AG09309 (cell line): ENCODE measurements at regions not wholly inside any gene's neighbourhood (a gene's known extent, or its start where the extent isn't known, plus 50 kb on each side); places are given as distances from the start of the nearest gene placed in this dataset.

Experiments
- DNase-seq: peaks from one replicate; pipeline ENCODE4 v3.0.0-alpha.2; 2010; ENCODE audit warnings: low read depth
- H3K4me3 ChIP-seq: 2 replicates; pipeline ENCODE4 v1.5.1; 2011; ENCODE audit warnings: mild to moderate bottlenecking, low read depth, low read length, moderate library complexity; ENCODE audit not compliant: control insufficient read depth
- CTCF ChIP-seq: IDR thresholded peaks from 2 replicates; pipeline ENCODE4 v1.5.1; 2011; ENCODE audit warnings: mild to moderate bottlenecking, low read depth, low read length, inconsistent platforms; ENCODE audit not compliant: insufficient read depth, control insufficient read depth; ENCODE audit errors: missing control alignments

- no peak overlapping the region for H3K4me3 ChIP-seq
- DNase-seq: no peak
- no peak for TF ChIP-seq CTCF
Measured at GRCh38 chr11:38173676-38174075, 1575.6 kb upstream of the RAG2 start.

DNA sequence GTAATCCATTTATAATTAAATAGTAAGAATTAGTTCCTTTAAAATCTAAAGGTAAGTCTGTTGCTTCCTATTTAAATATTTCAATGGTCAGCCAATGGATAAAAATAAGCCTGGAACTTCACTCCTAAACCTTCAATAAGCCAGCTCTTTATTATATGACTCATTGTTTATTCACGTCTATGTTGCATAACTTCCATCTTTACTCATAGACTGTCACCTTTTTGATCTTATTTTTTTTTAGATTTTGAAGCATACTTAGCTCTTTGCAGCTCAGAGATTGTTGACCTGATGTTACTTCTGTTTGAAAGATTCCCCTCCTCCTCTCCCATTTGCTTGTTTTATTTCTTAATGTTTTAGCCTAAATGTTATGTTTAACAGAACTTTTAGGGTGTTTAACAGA lies 1571.2 kb upstream of the RAG2 start:
- no peak for TF ChIP-seq CTCF
- no peak overlapping the region for H3K4me3 ChIP-seq
- DNase-seq: no peak

DNA sequence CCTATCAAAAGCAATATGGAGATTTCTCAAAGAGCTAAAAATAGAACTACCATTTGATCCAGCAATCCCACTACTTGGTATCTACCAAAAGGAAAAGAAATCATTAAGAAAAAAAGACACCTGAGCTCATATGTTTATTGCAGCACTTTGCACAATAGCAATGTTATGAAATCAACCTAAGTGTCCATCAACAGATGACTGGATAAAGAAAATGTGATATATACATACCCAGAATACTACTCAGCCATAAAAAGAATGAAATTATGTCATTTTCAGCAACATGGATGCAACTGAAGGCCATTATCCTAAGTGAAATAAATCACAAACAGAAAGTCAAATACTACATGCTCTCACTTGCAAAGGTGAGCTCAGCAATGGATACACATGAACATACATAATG lies 1565.5 kb upstream of the RAG2 start:
- DNase-seq: no peak
- no peak overlapping the region for H3K4me3 ChIP-seq
- TF ChIP-seq CTCF: no peak

GRCh38 chr11:38160433-38160832 lies 1562.4 kb upstream of the RAG2 start:
- no peak for DNase-seq
- TF ChIP-seq CTCF: no peak
- H3K4me3 ChIP-seq: no peak overlapping the region

DNA sequence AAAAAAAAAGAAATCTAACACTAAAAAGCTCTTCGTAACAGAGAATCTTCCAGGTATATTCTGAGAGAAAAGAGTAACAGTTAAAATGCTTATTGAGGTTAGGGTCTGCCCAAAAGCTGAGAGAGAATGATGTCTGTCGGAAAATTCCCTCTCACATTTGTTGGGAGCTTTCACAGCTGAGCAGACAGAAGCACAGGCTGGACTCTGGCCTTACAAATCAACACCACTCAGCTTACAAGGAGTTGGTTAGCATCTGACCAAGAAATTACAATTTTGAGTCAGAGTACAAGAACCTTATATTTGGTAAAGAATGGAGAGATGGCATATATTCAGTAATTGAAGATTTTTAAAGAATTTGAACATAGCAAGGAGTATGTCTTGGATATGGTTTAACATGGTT lies 1561.0 kb upstream of the RAG2 start:
- DNase-seq: no peak
- TF ChIP-seq CTCF: no peak
- H3K4me3 ChIP-seq: no peak overlapping the region

GRCh38 chr11:38156495-38157146 lies 1558.6 kb upstream of the RAG2 start:
- TF ChIP-seq CTCF: no peak
- no peak overlapping the region for H3K4me3 ChIP-seq
- DNase-seq: no peak

DNA sequence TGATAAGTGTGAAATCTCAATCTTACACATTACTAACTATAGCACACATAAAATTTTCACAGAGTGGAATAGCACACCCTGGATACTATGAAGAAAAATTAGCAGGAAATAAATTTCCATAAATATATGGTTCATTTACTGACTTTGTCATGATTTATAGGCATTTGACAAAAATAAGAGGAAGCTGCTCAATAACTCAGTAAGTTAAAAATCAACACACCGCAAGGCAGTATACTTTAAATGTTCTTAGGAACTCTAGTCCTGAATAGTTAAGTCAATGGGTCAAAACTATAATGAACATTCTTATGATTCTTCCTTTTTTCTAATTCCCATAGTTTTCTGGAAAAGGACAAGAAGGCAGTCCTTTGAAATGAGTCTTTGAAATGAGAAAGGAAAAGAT lies 1557.8 kb upstream of the RAG2 start:
- H3K4me3 ChIP-seq: no peak overlapping the region
- no peak for DNase-seq
- no peak for TF ChIP-seq CTCF
